Transverse colon (tissue), 3 donors: ENCODE measurements at regions not wholly inside any gene's neighbourhood (a gene's known extent, or its start where the extent isn't known, plus 50 kb on each side); places are given as distances from the start of the nearest gene placed in this dataset.

Experiments
- CTCF ChIP-seq, 5 experiments: fragments of 200-600 bp in 3 of 5; fragments of 450-650 bp in 2 of 5; sonication (generic) in 3 of 5; IDR thresholded peaks; 1 replicate in 2 of 5; 2 replicates in 3 of 5; pipeline ENCODE4 v1.5.1; 2016 to 2017; ENCODE audit warnings: antibody characterized with exemption in 5 of 5, inconsistent platforms in 3 of 5, mild to moderate bottlenecking in 2 of 5, moderate library complexity in 1 of 5
- EP300 ChIP-seq: sonication (generic); formaldehyde crosslinking; IDR thresholded peaks from one replicate; pipeline ENCODE4 v1.6.1; 2017; ENCODE audit warnings: antibody characterized with exemption, low read depth
- POLR2A ChIP-seq: fragments of 450-650 bp; IDR thresholded peaks from one replicate; pipeline ENCODE4 v1.6.1; 2016; ENCODE audit warnings: antibody characterized with exemption, mild to moderate bottlenecking, moderate library complexity

- no peak for TF ChIP-seq CTCF (IDR thresholded peaks at IDR 0.05)
- no peak for TF ChIP-seq EP300
- no peak for TF ChIP-seq POLR2A
These were observed 267.3 kb downstream of the EN1 start for GRCh38 chr2:118580107-118580506.
